ENCODE measurements at regions not wholly inside any gene's neighbourhood (a gene's known extent, or its start where the extent isn't known, plus 50 kb on each side); places are given as distances from the start of the nearest gene placed in this dataset.
"Not testable (repeated sequence)": the region's sequence is repeated elsewhere in the genome, so short reads cannot be mapped to it uniquely, and the experiment has no call there.

DNA sequence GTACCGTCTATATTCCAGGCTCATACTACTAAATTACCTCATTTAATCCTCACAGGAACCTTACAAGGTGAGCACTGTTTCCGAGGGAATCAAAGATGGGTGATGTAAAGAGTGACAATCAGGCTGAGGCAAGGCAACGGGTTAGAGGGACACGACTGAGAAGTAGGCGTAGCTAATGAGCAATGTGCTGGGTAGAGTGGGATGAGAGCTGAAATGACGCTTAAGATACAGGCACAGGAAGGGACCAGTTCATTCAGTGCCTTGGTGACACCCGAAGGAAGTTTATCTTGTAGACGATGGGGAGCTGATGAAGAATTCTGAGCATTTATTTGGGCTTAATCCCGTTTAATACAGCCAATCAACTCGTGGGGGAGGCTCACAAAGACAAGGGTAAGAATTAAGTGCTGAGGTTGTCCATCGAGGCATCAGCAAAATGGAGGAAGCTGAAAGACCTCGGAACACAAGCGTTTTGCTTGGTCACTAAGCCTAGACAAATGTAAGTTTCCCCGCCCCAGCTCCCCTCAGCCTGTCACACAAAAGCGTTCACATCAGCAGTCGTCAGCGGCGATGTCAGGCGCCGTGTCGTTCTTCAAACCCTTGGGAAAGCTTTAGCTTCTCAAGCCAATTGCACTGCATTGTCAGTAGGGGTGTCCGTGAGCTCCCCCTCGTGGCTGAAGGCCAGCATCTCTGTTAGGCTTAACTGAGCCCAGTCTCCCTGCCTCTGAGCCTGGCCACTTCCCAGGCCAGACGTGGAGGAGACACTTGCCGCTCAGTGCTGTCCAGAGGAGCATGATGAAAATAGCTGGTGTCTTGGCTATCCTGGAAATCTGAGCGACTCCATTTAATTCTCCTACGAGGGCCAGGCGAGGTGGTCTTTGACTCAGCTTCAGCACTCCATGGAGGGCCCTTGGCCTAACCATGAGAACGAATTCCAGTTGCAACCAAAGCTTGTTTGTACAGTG, 288.5 kb upstream of the G2E3 start:
- DNase-seq: peak; percentile 10 to 27

DNA sequence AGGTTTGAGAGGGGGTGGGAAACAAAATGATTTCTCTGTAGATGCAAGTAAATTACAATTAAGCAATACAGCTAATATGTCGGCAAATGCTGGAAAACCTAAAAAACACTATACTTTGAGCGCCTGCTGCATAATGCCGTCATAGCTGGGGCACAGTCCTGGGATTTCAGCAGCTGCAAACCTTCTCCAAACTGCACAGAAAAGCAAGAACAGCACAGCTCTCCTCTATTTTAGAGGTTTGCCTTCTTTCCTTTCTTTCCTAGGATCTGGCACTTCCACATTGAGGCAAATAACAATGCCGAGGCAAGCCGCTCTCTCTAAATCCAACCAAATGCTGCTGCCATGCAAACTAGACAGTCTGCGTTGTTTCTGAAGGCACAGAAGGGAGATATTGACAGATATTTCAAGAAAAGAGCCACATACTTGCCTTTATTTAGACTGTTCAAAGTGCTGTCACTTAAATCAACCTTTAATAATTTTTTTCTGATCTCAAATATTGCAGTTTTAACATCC, 287.1 kb upstream of the G2E3 start:
- DNase-seq: no peak

DNA sequence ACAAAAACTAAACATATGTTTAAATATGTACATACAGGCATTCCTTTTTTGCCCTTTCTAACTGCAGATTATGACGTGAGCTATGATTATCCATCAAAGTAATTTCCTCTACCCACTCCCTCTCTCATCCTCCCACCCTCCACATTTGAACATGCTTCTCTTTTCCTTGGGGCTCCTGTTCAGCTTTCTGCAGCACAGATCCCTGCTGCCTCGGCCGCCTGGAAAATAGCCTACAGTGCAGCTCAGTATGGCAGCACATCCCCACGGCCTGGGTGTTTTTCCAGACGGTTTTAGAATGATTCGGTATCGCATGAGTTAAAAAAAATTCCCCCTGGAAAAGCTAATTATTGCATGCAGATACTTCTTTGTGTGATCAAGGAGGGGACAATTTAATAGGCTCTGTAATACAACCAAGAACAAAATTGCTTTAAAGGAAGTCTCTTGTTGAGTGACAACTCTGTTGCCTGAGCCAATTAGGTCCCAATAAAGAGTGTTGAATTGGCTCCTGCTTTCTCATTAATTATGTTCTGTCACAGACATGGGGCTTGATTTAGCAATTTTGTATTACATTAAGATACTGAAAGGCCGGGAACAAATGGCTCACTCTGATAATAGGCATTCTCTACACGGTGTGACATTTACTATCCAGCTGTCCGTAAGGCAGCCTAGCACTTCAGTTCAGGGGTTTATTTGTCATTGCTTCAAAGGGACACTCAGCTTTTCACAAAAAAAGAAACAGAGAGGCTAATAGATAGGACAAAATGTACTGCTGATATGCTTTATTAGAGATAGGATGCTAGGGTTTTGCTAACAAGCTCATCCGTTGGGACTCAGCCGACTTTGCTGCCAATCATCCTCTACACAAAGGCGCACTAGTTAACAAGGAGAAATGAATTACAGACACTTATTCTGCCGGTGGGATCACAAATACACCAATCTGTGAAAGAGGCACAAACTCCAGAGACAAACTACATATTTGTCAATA, 285.8 kb upstream of the G2E3 start:
- DNase-seq: no peak

DNA sequence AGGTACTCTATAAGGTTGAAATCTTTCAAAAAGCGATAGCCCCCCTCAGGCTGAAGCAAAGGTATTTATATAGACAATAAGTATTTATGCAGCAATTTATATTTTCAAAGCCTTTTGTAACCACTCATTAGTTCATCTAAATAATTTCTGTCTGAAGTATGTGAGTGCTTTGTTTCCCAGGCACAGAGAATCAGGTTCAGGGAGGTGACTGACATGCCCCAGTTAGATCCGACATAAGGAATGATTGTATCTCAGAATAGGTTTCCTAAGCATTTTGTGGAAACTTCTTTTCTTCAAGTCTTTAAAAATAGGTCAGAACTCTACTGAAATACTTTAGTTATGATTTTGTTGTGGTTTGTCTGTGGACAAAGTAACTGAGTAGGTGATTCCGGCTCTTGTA, 283.4 kb upstream of the G2E3 start:
- DNase-seq: no peak

DNA sequence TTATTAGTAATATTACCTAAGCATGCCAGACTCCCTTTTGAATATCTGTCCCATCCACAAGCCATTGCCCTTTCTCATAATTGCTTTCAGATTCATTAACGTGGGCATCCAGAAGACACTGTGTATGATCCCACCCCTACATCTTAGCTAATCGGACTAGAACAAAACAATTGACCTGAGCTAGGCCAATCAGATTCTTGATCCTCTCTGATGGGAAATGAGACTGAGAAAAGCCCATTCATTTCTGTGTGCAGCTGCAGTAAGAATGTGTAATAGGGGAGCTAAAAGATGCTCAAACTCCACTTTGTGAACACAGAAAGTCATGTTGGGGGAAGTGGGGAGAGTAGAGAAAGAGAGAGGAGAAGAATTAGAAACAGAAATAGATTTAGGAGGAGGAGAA, 281.7 kb upstream of the G2E3 start:
- no peak for DNase-seq

DNA sequence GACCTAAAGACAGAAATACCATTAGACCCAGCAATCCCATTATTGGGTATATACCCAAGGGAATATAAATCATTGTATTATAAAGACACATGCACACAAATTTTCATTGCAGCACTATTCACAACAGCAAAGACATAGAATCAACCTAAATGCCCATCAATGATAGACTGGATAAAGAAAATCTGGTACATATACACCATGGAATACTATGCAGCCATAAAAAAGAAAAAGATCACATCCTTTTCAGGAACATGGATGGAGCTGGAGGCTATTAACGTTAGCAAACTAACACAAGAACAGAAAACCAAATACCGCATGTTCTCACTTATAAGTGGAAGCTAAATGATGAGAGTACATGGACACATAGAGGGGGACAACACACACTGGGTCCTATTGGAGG, 280.1 kb upstream of the G2E3 start:
- not testable (repeated sequence) for DNase-seq

DNA sequence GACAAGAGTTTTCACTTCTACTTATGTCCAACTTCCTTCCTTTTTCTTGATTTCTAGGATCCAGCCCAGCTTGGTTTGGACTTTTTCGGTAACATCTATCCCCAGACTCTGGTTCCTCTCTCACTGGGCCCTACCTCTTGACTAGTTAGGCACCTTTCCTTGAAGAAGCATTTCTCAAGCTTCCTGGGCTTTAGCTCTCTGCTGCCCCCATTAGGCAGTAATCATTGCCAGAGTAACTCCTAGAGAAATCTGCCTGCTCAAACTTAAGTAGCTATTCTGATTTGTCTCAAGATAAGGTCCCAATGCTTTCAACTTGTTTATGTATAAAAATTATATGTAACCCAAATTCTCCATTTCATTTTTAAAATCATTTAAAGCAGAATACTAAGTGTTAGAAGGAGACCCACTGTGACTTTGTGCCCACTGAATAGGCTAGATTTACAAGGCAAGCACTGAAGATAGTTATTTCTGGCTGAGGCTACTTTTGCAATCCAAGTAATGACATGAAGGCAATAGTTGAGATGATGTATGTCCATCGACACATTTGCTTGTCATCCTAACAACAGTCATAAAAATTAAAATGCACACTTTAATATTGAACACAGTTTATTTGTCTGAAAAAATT, 275.0 kb upstream of the G2E3 start:
- DNase-seq: no peak

DNA sequence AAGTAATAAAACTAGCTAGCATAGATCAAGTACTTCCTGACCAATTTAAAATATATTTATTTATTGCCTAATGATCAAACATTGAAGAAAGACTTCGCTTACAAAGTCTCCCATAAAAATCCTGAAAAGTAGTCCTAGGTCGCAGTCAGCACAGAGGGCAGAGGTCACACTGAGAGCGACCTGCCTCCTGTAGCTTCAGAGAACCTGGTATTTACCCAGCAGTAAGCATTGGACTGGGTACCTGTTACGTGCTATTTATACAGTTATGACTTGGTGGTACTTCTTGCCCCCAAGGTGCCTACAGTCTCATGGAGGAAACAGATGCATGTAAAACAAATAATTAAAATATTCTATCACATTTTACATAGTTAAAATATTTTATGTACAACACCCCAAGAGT, 274.1 kb upstream of the G2E3 start:
- DNase-seq: no peak

DNA sequence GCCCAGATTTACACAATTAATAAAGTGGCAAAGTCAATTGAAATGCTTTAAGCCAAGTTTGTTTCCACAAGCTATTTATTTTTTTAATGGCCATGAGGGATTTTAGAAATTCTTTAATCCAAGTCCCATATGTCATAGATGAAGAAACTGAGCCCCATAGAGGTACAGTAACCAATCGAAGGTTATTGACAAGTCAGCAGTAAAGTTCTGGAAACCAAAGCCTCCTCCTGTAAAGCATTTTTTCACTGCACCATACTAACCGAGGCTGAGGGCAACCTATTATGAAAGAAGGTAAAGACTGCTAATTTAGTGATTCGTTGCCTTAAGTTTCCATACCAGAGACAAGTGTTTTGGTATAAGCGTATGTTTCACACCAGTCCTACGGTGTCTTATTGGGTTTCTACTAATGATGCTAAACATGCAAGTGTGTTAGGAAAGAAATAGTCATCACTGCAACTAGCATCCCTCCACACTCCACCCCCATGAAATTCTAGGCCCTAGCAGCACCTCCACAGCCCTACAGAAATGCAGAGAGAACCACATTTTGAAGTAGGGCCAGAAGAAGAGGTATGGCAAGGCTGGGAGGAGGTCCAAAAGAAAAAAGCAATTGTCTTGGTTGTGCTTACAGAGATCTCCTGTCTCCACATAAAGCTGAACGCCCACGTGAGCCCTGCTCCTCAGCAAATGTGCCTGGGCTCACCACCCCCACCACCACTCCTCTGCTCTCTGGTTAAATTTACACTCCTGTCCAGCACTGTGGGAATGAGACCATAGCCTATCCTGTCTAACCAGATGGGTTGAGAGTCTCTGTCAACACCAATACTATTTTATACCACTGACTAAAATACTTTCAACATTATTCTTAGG, 271.1 kb upstream of the G2E3 start:
- no peak for DNase-seq

DNA sequence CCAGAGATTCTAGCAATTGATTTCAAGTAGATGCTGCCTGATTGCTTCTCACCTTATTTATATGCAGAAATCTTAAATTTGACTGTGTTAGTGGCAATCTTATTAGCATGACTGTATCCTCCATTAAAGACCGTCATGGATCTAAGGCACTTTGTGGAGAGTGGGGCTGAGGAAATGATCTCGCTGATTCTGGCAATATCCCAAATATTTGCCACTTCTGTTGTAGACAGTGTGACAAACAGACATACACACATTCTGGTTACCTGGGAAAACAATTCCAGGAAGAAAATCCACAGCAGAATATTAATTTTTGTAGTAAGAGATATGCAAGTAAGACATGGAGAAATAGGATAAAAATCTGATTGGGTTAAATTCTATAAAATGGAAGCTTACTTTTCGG, 269.0 kb upstream of the G2E3 start:
- no peak for DNase-seq

DNA sequence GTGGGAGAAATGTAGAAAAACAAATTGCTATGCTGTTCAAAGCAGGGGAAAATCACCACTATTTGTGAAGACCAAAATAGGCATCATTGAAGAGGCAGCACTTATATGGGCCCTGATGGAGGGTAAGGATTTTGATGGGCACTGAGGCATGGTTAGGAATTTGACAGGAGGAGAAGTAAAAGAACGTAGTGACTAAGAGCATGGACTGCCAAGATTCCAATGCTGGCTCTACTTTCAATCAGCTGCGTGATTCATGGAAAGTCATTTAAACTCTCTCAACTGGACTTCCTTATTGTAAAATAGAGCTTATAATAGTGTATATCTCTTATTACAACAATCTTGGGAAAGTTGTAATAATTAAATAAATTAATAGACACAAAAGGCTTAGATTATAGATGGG, 267.7 kb upstream of the G2E3 start:
- DNase-seq: no peak

DNA sequence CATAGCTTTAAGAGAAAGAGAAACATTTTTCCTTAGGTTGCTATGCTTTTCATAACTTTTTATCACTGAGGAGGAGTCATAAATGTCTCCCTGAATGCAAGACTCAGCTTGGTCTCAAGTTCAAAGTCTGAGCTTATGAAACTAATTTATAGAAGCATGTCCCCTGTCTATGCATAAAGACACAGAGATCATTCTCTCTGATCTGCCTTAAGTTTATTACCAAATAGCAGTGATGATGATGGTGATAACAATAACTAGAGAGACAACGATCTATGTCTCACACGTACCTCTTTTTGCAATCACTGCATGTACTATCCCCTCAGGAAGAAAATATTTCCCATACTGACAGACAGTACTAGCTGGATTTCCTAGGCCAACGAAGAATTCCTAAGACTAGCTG, 266.4 kb upstream of the G2E3 start:
- no peak for DNase-seq

DNA sequence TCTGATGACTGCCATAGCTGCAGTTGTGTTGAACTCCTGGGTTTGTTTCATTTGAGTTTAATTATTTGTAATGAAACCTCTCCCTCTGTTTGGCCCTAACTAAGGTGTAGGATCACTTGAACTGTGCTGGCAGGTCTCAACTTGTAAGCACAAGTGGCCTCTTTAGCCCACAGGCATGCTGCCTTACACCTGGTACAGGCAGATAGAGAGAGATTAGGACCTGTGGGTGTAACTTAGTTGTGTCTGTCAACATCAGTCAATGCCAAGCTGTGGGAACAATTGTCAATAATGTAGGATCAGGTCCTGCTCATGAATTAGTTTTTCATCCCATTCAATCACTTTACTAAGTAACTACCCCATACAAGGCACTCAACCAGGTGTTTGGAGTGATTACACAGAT, 263.0 kb upstream of the G2E3 start:
- DNase-seq: no peak

DNA sequence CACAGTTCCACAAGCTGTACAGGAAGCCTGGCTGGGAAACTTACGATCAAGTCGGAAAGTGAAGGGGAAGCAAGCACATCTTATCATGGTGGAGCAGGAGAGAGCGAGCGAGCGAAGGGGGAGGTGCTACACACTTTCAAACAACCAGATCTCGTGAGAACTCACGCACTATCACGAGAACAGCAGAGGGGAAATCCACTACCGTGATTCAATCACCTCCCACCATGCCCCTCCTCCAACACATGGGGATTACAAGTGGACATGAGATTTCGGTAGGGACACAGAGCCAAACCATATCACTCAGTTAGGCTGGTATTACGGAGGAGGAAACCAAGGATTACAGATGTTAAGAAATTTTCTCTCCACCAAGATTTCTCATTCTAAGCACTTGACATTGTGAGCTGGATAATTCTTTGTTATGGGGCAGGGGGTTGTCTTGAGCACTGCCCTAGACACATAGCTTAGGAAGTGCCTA, 262.0 kb upstream of the G2E3 start:
- DNase-seq: no peak

DNA sequence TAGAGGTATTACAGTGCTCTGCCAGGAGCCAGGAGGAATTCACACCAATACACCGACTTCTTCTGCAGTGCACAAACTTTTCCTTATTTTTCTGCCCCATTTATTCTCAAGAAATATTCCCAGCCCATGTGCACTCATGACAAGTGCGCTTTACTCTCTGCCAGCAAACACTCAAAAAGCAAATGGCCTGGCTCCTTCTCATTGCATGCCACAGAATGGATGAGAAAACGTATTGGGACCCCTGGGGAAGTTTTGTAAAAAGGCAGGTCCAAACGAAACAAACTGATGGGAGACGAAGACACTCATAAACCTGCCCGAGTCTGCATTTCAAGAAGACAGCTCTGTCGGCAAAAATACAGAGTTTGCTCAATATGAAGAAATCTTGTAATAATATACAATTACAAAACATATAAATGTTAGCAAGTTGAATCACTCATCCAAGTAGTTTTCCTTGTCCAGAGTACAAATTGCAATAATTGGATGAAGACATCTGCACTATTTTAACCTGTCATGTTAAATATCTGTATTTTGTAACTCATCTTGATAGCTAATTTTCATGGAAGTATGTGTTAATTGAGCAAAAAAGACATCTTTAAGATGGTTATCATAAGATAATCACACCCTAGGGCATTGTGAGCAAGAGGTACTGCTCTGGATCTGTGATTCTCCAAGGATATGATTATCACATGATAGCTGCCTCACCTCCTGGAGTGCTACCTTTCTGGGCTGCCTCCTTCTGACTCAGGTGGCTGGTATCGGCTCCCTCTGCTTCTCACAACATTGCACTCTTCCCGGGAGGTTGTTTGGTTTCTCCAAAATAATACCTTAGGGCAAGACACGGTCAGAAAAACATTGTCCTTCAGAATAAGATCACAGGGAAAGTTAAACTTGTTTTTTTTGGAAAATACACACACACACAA, 260.8 kb upstream of the G2E3 start:
- DNase-seq: no peak

DNA sequence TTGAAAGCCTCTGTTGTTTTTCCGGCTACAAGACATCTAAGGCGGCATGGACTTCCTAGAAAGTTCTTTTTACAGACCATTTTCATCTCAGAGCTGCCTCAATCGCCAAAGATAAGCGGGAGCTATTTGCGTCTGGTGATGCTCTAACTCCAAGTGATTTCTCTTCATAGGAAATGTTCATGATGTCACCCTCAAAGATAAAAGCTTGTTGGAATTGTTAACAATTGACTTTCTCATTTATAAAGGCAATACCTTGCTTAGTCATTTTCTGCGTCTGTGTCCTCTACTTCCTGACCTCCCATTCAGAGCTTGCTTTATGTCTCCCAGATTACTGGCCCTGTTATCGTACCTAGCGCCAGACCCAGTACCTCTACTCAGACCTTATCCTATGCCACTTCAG, 259.0 kb upstream of the G2E3 start:
- no peak for DNase-seq

DNA sequence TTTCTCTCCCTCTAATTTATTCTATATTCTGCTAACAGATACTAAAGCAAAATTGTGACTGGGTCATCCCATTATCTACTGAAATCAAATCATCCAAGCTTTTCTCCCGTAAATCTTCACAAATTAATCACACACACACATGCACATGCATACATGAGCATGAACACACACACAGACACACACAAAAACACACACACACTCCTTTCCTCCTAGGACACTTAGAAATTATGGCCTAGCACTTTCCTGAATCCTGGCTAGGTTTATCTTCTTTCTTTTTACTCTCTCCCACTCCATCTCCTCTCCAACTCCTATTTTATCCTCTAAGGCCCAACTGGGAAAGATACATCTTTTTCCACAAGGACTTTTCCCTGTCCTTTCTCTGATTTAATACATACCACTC, 255.6 kb upstream of the G2E3 start:
- DNase-seq: no peak

DNA sequence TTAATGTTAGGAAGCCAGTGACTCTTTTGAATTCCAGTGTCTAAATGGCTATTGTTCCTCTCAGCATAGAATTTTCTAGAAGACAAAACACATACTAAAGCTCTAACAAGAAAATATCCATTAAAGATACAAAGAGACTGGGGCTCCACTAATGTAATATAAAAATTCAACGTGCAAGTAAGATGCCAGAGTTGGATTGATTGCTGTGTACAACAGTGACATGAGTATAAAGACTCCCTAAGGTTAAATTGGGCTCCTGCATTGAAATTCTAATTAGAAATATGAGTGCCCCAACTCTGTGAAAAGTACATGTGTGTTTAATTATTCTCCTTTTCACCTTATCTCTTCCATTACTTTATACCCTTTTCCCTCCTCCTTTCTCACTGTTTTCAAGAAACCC, 253.6 kb upstream of the G2E3 start:
- no peak for DNase-seq

DNA sequence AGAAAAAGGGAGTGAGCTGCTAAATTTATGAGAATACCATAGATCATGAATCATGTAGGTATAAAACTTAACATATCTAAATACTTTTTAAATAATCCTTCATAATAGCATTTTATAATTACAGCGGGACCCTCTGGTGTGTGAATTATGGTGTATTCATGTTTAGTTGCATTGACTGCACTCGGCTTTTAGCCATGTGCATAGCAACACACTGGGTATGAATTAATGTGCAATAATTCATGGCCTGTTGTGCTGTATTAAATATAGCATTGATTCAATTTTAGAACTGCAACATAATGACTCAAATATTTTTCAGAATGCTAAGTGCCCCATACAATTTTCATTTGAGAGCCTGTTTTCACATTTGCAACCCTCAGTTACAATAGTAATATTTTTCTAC, 249.6 kb upstream of the G2E3 start:
- no peak for DNase-seq

DNA sequence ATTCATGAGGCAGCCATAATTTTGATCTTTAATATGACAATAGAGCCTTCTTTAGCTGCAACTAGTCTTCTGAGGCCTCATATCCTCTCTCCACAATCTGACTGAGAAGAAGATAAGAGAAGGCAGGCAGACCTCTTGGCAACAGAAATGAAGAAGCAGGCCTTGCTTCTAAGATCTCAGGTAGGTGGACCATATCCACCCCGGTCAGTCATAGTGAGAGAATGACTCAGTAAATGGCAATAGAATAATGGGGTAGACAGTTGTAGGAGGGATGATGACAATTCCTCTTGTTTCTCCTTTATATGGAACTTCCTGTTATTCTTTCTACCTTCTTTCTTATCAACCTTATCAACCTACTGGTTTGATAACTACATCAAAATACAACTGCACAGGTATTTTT, 246.7 kb upstream of the G2E3 start:
- DNase-seq: no peak

DNA sequence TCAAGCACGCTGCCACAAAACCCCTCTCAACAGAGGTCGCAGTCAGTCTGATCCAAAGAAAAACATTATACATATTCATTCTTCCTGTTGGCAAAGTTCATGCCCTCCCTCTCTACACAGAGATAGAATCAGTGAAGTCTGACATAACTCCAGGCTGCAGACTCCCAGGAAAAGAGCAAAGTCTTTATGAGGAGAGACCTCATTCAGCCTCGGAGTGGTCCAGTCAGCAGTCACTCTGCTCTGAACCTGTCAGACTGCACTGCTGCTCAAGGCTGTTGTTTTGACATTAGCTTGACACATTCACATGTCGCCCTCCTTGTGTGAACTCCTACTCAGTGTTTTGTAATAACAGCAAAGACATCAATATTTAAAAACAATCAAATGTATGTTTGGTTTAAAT, 241.2 kb upstream of the G2E3 start:
- DNase-seq: no peak
